Medulla oblongata (tissue), 1 donor: ENCODE measurements at regions not wholly inside any gene's neighbourhood (a gene's known extent, or its start where the extent isn't known, plus 50 kb on each side); places are given as distances from the start of the nearest gene placed in this dataset.

Source experiments
- DNase-seq: peaks from one replicate; pipeline ENCODE4 v3.0.0-alpha.2; 2015; ENCODE audit errors: extremely low spot score

DNA sequence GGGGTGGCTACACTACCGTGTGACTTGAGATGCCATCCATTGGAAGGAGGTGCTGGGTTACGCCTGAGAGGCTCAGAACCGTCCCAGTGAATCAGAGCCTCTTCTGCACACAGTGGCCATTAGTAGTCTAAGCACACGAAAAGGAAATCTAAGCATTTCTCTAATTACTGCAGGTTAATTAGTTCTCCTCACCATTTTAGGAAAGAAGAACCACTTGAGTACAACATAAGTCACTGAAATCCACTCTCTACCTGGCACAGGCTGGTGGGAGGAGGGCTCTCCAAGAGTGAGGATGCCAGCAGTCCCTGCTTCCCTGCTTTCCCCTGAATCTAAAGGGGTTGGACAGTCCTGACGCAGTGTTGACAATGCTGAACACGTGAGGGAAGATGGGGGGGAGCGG, 606.3 kb downstream of the NPHP4 start:
- DNase-seq: no peak

DNA sequence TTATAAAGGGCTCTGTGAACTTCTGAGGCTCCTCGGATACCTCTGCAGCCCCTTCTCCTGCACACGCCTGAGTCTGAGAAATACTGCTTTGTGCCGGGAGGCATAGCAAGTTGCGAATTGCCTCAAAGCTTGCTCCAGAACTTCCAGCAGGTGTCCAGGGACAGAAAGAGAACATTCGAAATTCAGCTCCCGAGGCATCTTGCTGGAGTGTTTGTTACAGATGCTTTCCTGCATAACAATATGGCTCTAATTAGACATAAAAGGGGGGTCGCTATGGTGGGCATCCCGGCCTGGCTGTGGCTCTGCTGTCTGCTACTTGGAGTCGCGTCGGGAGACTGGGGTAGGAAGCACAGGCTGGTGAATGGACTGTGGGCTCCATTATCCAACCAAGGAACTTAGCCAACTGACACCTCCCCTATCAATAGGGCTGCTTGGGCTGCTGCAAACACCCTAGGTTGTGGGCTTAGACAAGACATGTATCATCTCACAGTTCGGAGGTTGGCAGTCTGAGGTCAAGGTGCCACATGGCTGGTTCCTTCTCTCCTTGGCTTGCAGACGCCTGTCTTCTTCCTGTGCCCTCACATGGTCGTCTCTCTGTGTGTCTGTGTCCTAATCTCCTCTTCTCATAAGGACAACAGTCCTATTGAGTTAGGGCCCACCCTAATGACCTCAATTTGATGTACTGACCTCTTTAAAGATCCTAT, 607.0 kb downstream of the NPHP4 start:
- no peak for DNase-seq

DNA sequence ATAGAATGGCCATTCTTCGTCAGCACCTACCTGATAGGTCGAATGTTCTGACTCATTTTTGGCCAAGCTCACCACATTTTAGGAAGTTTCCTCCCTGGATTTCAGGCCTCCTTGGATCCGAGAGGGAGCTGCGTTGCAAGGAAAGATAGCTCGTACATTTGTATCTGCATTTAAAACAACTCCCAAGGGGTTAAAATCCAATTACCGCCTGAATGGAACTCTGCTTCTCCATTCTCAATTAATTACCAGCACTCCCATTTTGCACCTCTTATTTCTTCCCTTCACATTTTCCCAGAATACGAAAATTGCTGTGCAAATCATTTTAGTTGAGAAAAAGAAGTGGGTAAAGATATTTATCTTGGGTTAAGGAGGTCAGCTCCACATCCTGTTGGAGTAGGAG, 610.7 kb downstream of the NPHP4 start:
- DNase-seq: no peak

DNA sequence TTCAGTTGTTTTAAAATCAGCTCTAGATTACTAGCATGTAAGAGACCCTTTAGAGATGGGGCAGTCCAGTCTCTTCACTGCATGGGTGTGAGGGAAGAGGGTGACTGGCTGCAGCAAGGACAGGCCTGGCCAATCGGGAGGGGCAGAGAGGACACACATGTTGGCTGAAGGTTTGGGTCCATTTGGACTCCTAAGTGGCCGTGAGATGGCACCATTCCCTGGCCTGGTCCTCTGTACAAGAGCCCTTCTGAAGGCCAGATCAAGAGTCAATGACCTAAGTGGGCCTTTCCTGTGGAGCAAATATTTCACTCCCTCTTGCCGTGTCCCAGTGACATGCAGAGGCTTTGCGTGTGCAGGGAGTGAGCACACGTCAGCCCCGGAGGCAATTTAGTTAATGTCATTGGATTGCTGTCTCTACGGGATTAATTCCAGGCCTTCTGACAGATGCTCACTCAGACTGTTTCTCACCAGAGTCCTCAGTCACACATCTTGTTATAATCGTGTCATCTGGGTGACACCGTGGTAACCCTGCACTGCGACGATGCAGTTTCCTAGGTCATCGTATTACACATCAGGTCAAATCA, 613.0 kb downstream of the NPHP4 start:
- DNase-seq: no peak

DNA sequence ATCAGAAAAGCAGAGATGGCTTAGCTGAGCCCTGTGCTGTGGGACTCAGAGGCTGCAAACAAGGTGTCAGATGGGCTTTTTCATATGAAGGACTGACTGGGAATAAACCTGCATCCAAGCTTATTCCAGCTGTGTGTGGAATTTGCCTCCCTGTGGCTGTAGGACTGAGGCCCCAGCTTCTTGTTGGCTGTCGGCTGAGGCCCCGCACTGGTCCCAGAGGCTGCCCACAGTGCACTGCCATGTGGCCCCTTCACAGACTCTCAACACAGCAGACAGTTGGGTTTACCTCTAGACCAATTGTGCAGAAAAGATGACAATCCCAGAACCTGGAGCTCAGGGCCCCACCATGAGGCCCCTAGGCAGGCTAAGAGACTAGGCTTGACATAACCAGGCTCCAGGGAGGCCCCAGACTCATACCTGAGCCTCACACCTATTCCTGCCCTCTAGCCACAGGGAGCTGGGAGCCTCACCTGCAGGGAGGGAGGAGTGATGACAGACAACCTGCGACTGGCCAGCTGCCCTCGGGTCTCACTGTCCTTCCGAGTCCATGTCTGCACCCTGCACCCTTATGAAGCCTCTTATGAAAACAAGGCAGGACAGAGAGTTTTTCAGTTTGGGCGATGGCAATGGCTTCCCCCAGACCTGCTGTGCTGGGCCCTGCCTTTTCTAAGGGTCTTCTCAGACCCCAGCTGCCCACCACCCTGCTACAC, 615.5 kb downstream of the NPHP4 start:
- DNase-seq: no peak

DNA sequence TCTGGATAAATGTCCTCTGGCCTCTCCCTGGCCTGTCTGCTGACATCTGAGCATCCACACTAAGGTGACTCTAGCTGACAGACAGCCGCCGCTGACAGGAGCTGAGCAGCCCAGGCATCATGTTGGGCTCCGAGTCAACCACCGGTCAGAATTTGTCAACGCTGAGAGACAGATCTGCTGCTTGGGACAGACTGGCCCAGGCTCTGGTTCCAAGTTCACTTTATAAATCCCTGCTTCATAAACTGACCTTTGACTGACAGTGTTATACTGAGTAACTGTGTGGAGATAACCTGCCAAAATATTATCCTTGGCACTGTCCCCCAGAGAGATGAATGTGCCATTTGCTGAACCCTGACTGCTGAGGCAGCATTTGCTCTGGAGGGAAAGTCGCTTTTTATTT, 616.7 kb downstream of the NPHP4 start:
- no peak for DNase-seq

DNA sequence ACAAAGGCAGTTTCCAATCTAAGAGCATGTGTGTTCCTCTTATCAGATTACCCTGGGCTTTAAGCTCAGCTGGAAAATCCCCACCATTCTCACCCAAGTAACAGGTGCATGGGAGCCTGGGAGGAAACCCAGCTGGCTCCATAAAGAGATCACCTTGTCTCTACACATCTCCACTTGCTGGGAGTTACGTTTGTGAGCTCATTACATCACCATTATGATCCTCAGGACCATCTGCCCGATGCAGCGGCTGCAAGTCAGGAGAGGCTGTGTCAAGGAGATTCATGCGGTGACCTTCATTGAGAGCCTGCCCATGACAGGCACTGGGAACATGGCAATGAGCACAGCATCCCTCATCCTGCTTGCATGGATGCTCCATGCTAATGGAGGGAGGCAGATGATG, 618.0 kb downstream of the NPHP4 start:
- no peak for DNase-seq

DNA sequence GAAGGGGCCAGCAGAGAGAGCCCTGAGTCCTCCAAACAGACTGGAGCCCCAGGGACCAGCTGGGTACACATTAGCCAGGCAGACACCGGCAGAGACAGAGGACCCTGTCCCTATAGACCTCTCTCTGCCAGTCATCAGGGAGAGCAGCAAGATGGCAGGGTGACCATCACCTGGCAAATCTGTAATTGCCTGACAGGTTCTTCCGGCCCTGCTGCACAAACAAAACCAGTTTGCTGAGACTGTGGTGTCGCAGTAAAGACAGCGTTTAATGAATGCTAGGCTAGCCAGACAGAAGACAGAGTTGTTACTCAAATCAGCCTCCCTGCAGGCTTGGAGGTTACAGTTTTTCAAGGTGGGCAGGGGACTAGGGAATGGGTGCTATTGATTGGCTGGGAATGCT, 618.9 kb downstream of the NPHP4 start:
- DNase-seq: no peak

DNA sequence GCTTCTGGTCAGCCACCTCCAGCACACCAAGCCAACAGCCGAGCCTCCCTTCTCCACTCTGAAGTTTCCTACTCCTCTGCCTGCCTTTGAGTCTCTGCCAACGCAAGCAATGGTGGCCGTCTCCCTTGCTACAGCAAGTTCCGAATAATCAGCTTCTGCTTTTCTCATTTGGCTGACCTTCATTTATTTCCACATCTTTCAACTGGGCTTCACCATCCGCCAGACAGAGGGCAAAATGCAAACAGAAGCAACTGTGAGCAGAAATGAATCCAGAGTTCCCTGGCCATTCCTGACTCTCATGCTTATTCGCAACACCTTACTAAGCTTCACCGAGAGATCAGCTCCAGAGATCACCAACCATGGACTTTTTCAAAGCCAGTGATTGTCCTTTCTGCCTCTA, 621.0 kb downstream of the NPHP4 start:
- DNase-seq: no peak

DNA sequence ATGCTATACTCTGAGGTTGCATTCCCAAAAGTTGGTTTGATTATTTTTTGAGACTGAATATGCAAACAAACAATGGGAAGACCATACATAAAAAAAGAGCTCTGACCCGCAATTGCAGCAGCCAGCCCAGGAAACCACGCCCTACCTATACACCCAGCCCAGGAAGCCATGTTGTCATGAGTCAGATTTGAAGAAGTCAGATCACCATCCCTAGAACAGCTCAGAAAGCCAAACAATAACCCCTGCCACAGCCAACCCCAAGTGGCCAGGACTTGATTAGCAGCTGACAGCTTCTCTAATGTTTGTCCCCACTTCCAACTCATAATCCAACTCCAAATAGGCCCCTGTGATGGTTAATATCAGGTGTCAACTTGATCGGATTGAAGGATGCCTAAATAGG, 621.9 kb downstream of the NPHP4 start:
- no peak for DNase-seq

DNA sequence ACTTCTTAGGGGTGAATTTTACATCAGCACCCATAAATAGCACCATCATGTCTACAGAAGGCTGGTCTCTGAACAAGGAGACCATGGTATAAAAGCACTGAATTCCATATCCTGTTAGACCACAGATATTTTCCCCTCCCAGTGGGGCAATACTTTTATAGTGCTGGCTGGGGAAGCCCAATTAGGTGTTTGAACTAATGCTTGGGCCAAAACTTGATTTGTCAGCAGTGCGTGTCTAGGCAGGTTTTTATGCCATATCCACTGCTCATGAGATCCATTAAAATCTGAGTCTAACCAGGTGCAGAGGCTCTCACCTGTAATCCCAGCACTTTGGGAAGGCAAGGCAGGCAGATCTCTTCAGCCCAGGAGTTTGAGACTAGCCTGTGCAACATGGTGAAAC, 623.0 kb downstream of the NPHP4 start:
- DNase-seq: no peak

DNA sequence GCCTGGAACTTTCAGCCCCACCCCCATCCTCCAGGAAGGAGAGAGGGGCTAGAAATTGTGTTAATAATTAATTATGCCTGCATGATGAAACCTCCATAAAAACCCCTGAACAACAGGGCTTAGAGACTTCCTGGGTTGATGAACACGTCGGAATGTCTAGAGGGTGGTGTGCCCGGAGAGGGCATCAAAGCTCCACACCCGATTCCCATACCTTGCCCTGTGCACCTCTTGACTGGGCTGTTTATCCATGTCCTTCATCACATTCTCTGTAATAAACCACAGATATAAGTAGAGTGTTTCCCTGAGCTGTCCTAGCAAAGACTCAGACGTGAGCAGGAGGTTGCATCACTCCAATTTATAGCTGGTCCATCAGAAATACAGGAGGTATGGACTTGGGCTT, 624.0 kb downstream of the NPHP4 start:
- DNase-seq: no peak

DNA sequence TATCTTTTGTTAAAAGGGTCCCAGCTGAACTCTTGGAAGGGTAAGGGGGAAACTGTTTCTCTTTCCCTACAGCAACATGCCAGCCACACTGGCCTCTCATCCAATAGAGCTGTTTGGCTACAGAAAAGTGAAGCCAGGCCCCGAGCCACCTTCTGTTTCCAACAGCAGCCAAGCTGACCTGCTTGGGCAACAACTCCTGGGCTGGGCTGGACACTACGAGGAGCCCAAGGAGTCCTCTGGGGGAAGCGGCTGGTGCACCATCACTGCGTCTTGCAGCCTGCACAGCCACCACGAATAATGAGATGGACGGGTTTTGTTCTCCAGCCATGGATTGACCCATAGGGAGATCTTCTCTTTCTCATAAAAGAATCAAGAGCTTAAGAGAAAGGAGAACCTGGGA, 624.9 kb downstream of the NPHP4 start:
- DNase-seq: no peak

DNA sequence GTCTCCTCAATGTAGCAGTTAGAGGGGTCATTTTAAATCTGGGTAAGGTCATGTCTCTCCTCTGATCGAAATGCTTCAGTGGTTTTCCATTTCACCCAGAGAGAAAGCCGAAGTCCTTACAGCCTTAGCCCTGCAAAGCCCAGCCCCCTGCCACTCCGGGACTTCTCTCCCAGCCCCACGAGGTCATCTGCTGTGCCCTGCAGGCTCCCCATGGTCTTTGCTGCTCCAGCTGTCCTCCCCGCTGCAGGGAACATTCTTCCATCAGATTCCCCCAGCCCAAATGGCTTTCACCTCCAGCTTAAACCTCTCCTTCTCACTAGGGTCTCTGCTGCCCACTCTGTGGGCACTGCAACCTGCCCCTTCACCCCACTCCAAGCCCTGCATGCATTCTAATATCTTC, 626.5 kb downstream of the NPHP4 start:
- DNase-seq: no peak

DNA sequence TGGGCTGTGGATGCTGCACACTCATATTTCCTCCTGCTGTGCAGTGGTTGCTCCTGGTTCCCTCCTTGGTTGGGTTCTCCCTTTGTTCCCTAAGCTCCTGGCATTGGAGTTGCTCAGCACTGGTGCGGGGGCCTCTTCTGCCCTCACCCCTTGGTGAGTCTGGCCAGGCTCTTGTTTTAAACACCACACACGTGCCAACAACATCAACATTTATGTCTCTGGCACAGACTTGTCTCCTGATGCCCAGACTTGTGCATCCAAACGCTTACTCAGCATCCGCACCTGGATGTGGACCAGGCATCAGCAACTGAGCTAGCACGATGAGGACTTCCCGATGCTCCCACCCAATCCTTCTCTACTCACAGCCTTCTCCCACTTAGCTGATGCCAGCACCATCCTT, 627.6 kb downstream of the NPHP4 start:
- DNase-seq: no peak

DNA sequence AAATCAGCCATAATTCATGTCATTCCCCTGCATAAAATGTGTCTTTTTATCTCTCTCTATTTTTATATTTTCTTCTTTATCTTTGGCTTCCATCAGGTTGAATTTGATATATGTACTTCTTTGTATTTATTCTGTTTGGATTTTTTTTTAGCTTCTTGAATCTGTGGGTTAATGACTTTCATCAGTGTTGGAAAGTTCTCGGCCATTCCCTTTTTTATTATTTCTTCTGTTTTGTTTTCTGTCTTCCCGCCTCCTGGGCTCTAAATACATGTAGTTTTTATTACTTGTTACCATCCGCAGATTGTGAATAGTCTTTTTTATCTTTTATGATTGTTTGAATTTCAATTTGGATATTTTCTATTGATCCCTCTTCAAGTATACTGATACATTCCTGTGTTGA, 637.5 kb downstream of the NPHP4 start:
- no peak for DNase-seq

DNA sequence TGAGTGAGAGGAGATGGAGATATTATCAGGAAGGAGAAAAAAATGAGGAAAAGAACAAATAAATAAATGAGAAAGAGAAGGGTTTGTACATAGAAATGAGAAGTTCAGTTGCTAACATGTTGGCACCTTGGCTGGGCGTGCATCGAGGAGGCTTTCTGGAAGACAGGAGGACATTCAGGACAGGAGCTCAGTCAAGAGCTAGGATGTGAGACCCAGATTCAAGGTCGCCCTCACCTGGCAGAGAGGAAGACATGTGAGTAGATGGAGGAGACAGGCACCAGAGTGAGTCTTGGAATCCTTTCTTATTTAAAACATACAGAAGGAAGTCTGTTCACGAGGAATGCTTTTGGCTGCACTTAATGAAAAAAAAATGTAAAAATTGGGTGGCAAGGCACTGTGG, 640.9 kb downstream of the NPHP4 start:
- no peak for DNase-seq

DNA sequence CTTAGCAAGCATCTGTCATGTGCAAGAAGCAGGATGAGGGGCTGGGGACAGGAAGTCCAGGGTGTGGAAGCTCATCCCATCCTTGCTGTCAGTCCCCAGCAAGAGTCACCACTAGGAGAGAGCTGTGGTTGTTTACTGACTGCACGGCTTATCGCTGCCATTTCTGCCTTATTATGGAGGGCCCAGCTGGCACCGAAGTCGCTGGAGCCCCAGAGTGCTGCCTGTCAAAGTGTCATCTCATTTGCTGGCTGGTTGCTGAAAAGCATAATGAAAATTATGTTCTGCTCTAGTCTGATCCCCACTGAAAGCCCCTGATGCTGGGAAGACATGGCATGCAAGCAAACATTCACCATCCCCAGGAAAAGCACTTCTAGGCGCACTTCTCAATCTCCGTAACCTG, 642.7 kb downstream of the NPHP4 start:
- no peak for DNase-seq

DNA sequence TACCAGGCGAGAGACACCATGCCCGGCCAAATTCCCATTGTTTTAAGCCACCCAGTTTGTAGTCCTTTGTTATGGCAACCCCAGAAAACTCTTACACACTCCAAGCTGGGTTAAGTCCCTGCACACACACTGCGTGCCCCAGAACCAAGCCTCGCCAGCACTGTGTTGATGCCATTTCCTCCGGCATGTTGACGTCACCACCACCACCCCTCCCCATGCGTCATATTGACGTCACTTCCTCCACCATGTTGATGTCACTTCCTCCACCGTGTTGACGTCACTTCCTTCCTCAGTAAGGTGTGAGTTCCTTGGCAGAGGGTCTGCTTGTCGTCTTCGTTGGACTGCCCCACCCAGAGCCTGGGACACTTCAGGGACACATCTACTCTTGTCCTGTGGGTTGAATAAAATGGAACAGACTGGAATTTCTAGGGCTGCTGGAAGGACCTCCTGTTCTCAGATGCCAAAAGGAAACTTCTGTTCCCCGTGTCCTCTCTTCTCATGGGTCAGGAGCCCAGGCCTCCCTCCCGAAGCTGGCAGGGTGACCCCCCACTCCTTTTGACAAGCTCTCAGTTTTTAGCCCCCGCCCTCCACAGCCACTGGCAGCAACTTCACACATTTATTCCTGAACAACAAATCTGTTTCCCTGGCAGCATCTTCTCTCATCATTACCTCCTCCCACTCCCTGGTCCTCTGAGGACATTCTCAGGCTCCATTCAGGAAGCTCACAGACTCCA, 643.3 kb downstream of the NPHP4 start:
- DNase-seq: no peak

DNA sequence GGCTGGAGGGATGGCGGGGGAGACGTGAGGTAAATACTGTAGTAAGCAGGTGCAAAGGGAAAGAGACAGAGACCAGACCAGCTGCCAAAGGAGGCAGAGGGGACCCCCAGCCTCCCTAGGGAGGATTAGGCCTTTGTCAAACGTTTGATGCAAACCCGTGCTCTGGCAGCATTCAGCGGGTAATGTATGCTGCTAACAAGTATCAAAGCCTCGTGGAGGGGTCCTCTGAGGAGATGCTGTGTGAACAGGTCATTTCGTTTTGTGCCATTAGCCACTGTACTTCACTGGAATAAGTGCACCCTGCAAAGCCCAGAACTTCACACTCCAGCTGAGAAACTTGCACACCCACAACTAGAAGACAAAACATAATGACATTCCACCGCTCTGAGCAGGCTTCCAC, 644.5 kb downstream of the NPHP4 start:
- DNase-seq: no peak

DNA sequence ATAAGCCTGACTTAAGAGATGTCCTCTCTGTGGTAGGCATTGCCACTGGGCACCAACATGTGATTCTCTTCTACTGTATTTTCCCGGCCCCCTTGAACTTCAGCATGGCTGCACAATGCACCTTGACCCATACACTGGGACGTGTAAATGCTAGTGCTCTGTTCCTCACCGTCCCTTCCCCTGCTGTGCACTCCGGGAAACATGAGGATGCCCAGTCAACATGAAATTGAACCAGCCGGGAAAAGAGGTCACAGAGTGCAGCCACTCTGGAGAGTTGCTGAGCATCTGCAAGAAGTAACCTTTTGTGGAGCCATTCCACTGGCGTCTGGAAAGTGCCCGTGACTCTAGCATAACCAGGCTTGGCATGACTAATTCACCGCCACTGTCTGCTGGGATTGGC, 646.7 kb downstream of the NPHP4 start:
- DNase-seq: no peak

DNA sequence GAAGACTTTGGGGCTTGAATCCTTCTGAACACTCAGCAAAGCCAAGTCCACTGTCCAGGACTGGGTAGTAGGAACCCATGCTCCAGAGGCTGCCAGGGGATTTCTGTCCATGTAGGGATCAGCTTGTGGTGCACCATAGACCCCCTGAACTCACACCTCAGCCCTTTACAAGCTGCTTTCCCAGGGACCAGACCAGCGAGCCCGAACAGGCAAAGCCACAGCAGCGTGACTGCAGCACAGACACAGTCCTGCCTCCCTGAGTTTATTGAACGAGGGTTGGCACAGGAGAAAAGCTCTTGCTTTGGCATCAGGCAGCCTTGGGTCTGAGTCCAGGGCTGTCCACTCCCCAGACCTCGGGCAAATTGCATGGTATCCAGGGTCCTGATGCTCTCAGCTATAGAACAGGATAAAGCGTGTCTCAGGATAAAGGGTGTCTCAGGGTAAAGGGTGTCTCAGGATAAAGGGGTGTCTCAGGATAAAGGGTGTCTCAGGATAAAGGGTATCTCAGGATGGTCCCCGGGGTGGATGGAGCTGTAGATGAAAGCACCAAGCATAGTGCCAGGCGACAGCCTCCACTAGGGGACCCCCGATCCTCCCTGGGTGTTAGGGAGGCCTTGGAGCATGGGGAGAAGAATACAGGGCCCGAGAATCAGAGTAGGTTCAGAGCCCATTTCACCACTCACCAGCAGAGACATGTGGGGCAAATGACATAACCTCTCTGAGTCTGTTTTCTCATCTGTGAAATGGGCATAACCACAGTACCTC, 648.8 kb downstream of the NPHP4 start:
- no peak for DNase-seq
